B cell (primary cell): ENCODE measurements at regions not wholly inside any gene's neighbourhood (a gene's known extent, or its start where the extent isn't known, plus 50 kb on each side); places are given as distances from the start of the nearest gene placed in this dataset.

ENCODE experiments used
- EZH2 ChIP-seq: IDR thresholded peaks from 2 replicates; pipeline ENCODE4 v1.6.1; 2012; ENCODE audit warnings: borderline replicate concordance, low read depth, mild to moderate bottlenecking, moderate library complexity, low read length; ENCODE audit not compliant: insufficient read depth, poor library complexity, severe bottlenecking
- TF ChIP-seq, protein P1 (sequence below): fragments of 200-600 bp; IDR thresholded peaks from one replicate; pipeline ENCODE4 v1.8.0; 2022; ENCODE audit warnings: antibody characterized with exemption, mild to moderate bottlenecking

DNA sequence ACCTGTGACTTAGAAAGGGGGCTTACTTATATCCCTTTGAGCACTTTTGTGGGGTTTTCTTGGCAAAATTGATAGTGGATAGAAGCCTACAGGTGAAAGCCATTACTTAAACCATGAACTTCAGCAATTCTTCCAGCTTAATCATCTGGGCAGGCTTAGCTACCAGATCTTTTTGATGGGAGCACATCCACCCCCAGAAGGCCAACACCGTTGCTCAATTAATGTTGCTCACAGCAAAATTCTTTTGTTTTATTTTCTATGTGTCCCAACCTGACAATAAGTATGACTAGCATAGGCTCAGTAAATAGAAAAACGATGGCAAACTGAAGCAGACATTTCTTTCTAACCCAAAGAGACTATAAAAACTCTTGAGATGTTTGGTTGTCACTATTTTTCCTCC, 269.4 kb upstream of the TCF4 start:
- TF ChIP-seq EZH2, result no peak
- TF ChIP-seq, protein P1, sequence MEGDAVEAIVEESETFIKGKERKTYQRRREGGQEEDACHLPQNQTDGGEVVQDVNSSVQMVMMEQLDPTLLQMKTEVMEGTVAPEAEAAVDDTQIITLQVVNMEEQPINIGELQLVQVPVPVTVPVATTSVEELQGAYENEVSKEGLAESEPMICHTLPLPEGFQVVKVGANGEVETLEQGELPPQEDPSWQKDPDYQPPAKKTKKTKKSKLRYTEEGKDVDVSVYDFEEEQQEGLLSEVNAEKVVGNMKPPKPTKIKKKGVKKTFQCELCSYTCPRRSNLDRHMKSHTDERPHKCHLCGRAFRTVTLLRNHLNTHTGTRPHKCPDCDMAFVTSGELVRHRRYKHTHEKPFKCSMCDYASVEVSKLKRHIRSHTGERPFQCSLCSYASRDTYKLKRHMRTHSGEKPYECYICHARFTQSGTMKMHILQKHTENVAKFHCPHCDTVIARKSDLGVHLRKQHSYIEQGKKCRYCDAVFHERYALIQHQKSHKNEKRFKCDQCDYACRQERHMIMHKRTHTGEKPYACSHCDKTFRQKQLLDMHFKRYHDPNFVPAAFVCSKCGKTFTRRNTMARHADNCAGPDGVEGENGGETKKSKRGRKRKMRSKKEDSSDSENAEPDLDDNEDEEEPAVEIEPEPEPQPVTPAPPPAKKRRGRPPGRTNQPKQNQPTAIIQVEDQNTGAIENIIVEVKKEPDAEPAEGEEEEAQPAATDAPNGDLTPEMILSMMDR, result no peak
